ENCODE measurements at regions not wholly inside any gene's neighbourhood (a gene's known extent, or its start where the extent isn't known, plus 50 kb on each side); places are given as distances from the start of the nearest gene placed in this dataset.

GRCh38 chr17:73724341-73724740 is 80.1 kb upstream of the SDK2 start:
- no peak for DNase-seq (ENCODE audit: low read depth in 2 of 2)

GRCh38 chr17:73724990-73725389 is 80.7 kb upstream of the SDK2 start:
- no peak for DNase-seq (ENCODE audit: low read depth in 2 of 2)

- DNase-seq (ENCODE audit: low read depth in 2 of 2): no peak
Measured at GRCh38 chr17:73725794-73726515, 81.7 kb upstream of the SDK2 start.

- no peak for DNase-seq (ENCODE audit: low read depth in 2 of 2)
Measured at GRCh38 chr17:73727941-73728340, 83.7 kb upstream of the SDK2 start.

GRCh38 chr17:73729101-73729500 is 84.9 kb upstream of the SDK2 start:
- DNase-seq (ENCODE audit: low read depth in 2 of 2): no peak

- DNase-seq (ENCODE audit: low read depth in 2 of 2): no peak
Measured at GRCh38 chr17:73731733-73732132, 87.5 kb upstream of the SDK2 start.

- no peak for DNase-seq (ENCODE audit: low read depth in 2 of 2)
Measured at GRCh38 chr17:73733517-73733916, 89.3 kb upstream of the SDK2 start.

GRCh38 chr17:73735245-73735644 is 91.0 kb upstream of the SDK2 start:
- no peak for DNase-seq (ENCODE audit: low read depth in 2 of 2)

GRCh38 chr17:73738751-73739575 is 94.7 kb upstream of the SDK2 start:
- no peak for DNase-seq (ENCODE audit: low read depth in 2 of 2)

- no peak for DNase-seq (ENCODE audit: low read depth in 2 of 2)
Measured at GRCh38 chr17:73740370-73740769, 96.1 kb upstream of the SDK2 start.

- no peak for DNase-seq (ENCODE audit: low read depth in 2 of 2)
Measured at GRCh38 chr17:73742948-73743381, 98.7 kb upstream of the SDK2 start.

- no peak for DNase-seq (ENCODE audit: low read depth in 2 of 2)
Measured at GRCh38 chr17:73743518-73744201, 99.4 kb upstream of the SDK2 start.

- no peak for DNase-seq (ENCODE audit: low read depth in 2 of 2)
Measured at GRCh38 chr17:73744411-73744810, 100.2 kb upstream of the SDK2 start.

- no peak for DNase-seq (ENCODE audit: low read depth in 2 of 2)
Measured at GRCh38 chr17:73746314-73747073, 102.2 kb upstream of the SDK2 start.

- no peak for DNase-seq (ENCODE audit: low read depth in 2 of 2)
Measured at GRCh38 chr17:73747221-73748002, 103.2 kb upstream of the SDK2 start.

- no peak for DNase-seq (ENCODE audit: low read depth in 2 of 2)
Measured at GRCh38 chr17:73748508-73748907, 104.3 kb upstream of the SDK2 start.

- DNase-seq (ENCODE audit: low read depth in 2 of 2): no peak
Measured at GRCh38 chr17:73749337-73749823, 105.1 kb upstream of the SDK2 start.

GRCh38 chr17:73749928-73750605 is 105.8 kb upstream of the SDK2 start:
- no peak for DNase-seq (ENCODE audit: low read depth in 2 of 2)

- no peak for DNase-seq (ENCODE audit: low read depth in 2 of 2)
Measured at GRCh38 chr17:73750975-73751374, 106.7 kb upstream of the SDK2 start.
